Esophagus muscularis mucosa (tissue), 3 donors: ENCODE measurements at regions not wholly inside any gene's neighbourhood (a gene's known extent, or its start where the extent isn't known, plus 50 kb on each side); places are given as distances from the start of the nearest gene placed in this dataset.

ENCODE experiments used
- POLR2A ChIP-seq: fragments of 450-650 bp; IDR thresholded peaks from one replicate; pipeline ENCODE4 v1.6.1; 2017; ENCODE audit warnings: antibody characterized with exemption, moderate library complexity, mild to moderate bottlenecking, low read depth
- POLR2AphosphoS5 ChIP-seq, 2 donors: sonication (generic); formaldehyde crosslinking; IDR thresholded peaks; one replicate each; pipeline ENCODE4 v1.6.1; 2017; ENCODE audit warnings: antibody characterized with exemption in 2 of 2
- TF ChIP-seq, protein P1 (sequence below), 3 experiments: fragments of 200-600 bp in 2 of 3; fragments of 450-650 bp in 1 of 3; sonication (generic) in 2 of 3; IDR thresholded peaks; one replicate each; pipeline ENCODE4 v1.5.1; 2017 to 2019; ENCODE audit warnings: antibody characterized with exemption in 3 of 3, mild to moderate bottlenecking in 2 of 3, moderate library complexity in 1 of 3

GRCh38 chr12:30345744-30346471 lies 349.8 kb downstream of the IPO8 start:
- TF ChIP-seq, protein P1, sequence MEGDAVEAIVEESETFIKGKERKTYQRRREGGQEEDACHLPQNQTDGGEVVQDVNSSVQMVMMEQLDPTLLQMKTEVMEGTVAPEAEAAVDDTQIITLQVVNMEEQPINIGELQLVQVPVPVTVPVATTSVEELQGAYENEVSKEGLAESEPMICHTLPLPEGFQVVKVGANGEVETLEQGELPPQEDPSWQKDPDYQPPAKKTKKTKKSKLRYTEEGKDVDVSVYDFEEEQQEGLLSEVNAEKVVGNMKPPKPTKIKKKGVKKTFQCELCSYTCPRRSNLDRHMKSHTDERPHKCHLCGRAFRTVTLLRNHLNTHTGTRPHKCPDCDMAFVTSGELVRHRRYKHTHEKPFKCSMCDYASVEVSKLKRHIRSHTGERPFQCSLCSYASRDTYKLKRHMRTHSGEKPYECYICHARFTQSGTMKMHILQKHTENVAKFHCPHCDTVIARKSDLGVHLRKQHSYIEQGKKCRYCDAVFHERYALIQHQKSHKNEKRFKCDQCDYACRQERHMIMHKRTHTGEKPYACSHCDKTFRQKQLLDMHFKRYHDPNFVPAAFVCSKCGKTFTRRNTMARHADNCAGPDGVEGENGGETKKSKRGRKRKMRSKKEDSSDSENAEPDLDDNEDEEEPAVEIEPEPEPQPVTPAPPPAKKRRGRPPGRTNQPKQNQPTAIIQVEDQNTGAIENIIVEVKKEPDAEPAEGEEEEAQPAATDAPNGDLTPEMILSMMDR (IDR thresholded peaks at IDR 0.05) = no peak
- TF ChIP-seq POLR2A (no peak), POLR2AphosphoS5 (IDR thresholded peaks at IDR 0.05) (no peak)
